ENCODE measurements at regions not wholly inside any gene's neighbourhood (a gene's known extent, or its start where the extent isn't known, plus 50 kb on each side); places are given as distances from the start of the nearest gene placed in this dataset.

- no peak for TF ChIP-seq LEF1 (IDR thresholded peaks at IDR 0.05; ENCODE audit: borderline replicate concordance)
- no peak for TF ChIP-seq HDGF (IDR thresholded peaks at IDR 0.05; ENCODE audit: borderline replicate concordance)
- no peak for TF ChIP-seq ZNF384 (IDR thresholded peaks at IDR 0.05)
- no peak for TF ChIP-seq ELF4 (IDR thresholded peaks at IDR 0.05)
- no peak for TF ChIP-seq TARDBP (IDR thresholded peaks at IDR 0.05)
- TF ChIP-seq PKNOX1 (IDR thresholded peaks at IDR 0.05) = no peak
- no peak for TF ChIP-seq FOXM1 (IDR thresholded peaks at IDR 0.05; ENCODE audit: borderline replicate concordance)
- TF ChIP-seq L3MBTL2 (conservative IDR thresholded peaks at IDR 0.05) = no peak
- no peak for TF ChIP-seq BHLHE40 (IDR thresholded peaks at IDR 0.05; ENCODE audit: borderline replicate concordance)
- TF ChIP-seq FOXK2 (IDR thresholded peaks at IDR 0.05) = no peak
Observed at GRCh38 chr14:53872681-53873089, 83.9 kb downstream of the BMP4 start.

Data from HEK293T (cell line).